CD14-positive monocyte (primary cell): ENCODE measurements at regions not wholly inside any gene's neighbourhood (a gene's known extent, or its start where the extent isn't known, plus 50 kb on each side); places are given as distances from the start of the nearest gene placed in this dataset.

Experiments used
- DNase-seq, 3 donors: peaks; one replicate each; pipeline ENCODE4 v3.0.0-alpha.2; 2011 to 2022
- H2AFZ ChIP-seq: 2 replicates; pipeline ENCODE4 v1.6.0; 2012; ENCODE audit warnings: mild to moderate bottlenecking, low read depth, low read length, inconsistent platforms; ENCODE audit not compliant: insufficient read depth, poor library complexity, severe bottlenecking
- H3K27ac ChIP-seq, 2 donors: 1 replicate in 1 of 2; 2 replicates in 1 of 2; pipeline ENCODE4 v1.5.1; 2012 to 2013; ENCODE audit warnings: low read length in 2 of 2, control low read depth in 1 of 2, inconsistent platforms in 1 of 2, low read depth in 1 of 2, mild to moderate bottlenecking in 1 of 2
- H3K27me3 ChIP-seq, 2 donors: one replicate each; pipeline versions ENCODE4 v1.6.0 to v1.6.1; 2011 to 2013; ENCODE audit warnings: low read length in 2 of 2; ENCODE audit not compliant: control insufficient read depth in 2 of 2, insufficient read depth in 2 of 2
- H3K36me3 ChIP-seq, 2 donors: replicated peaks in 1 of 2; 1 replicate in 1 of 2; 2 replicates in 1 of 2; pipeline versions ENCODE4 v1.5.1 to v1.6.1; 2012 to 2013; ENCODE audit warnings: low read length in 2 of 2, control low read depth in 1 of 2, inconsistent platforms in 1 of 2, mild to moderate bottlenecking in 1 of 2; ENCODE audit not compliant: insufficient read depth in 2 of 2, control insufficient read depth in 1 of 2
- H3K4me1 ChIP-seq, 2 donors: 1 replicate in 1 of 2; 2 replicates in 1 of 2; pipeline versions ENCODE4 v1.5.1 to v1.6.1; 2012 to 2013; ENCODE audit warnings: low read length in 2 of 2, control low read depth in 1 of 2, inconsistent platforms in 1 of 2, mild to moderate bottlenecking in 1 of 2, moderate library complexity in 1 of 2; ENCODE audit not compliant: insufficient read depth in 2 of 2, control insufficient read depth in 1 of 2
- H3K4me2 ChIP-seq: replicated peaks from 2 replicates; pipeline ENCODE3; 2012; ENCODE audit warnings: low read length, moderate library complexity, mild to moderate bottlenecking; ENCODE audit not compliant: poor library complexity, severe bottlenecking; ENCODE audit errors: extremely low read depth
- H3K4me3 ChIP-seq, 3 experiments: fragments of 200-600 bp in 1 of 3; sonication (generic) in 1 of 3; replicated peaks in 1 of 3; 1 replicate in 2 of 3; 2 replicates in 1 of 3; pipeline ENCODE4 v1.5.1; 2011 to 2013; ENCODE audit warnings: low read length in 3 of 3, mild to moderate bottlenecking in 3 of 3, control low read depth in 2 of 3, low read depth in 2 of 3, inconsistent platforms in 1 of 3, moderate library complexity in 1 of 3
- H3K79me2 ChIP-seq: 2 replicates; pipeline ENCODE4 v1.6.0; 2012; ENCODE audit warnings: mild to moderate bottlenecking, control low read depth, inconsistent platforms, low read length, moderate library complexity; ENCODE audit not compliant: insufficient read depth
- H3K9ac ChIP-seq: 2 replicates; pipeline ENCODE4 v1.6.0; 2017; ENCODE audit warnings: low read length, mild to moderate bottlenecking; ENCODE audit not compliant: insufficient read depth, poor library complexity, severe bottlenecking
- H3K9me3 ChIP-seq, 2 donors: replicated peaks in 1 of 2; 1 replicate in 1 of 2; 2 replicates in 1 of 2; pipeline versions ENCODE4 v1.5.1 to v1.6.1; 2012 to 2013; ENCODE audit warnings: low read length in 2 of 2, control low read depth in 1 of 2; ENCODE audit not compliant: control insufficient read depth in 1 of 2, insufficient read depth in 1 of 2
- H4K20me1 ChIP-seq: 2 replicates; pipeline ENCODE4 v1.6.0; 2012; ENCODE audit warnings: mild to moderate bottlenecking, low read length, control low read depth, moderate library complexity; ENCODE audit not compliant: insufficient read depth
- H3K27ac Mint-ChIP-seq, 7 donors: one replicate each; pipeline ENCODE4 v1.8.0; 2020; ENCODE audit warnings: mild to moderate bottlenecking in 7 of 7, mixed read lengths in 7 of 7, moderate library complexity in 6 of 7, inconsistent platforms in 2 of 7
- H3K27me3 Mint-ChIP-seq, 3 donors: one replicate each; pipeline ENCODE4 v1.8.0; 2021 to 2022; ENCODE audit warnings: low read depth in 3 of 3, mild to moderate bottlenecking in 3 of 3, mixed read lengths in 3 of 3, moderate library complexity in 3 of 3, inconsistent platforms in 1 of 3
- H3K36me3 Mint-ChIP-seq, 2 donors: one replicate each; pipeline ENCODE4 v1.8.0; 2020; ENCODE audit warnings: mixed read lengths in 2 of 2, inconsistent platforms in 1 of 2, mild to moderate bottlenecking in 1 of 2
- H3K4me1 Mint-ChIP-seq: one replicate; pipeline ENCODE4 v1.8.0; 2020; ENCODE audit warnings: mild to moderate bottlenecking, mixed read lengths
- H3K4me3 Mint-ChIP-seq, 2 donors: one replicate each; pipeline ENCODE4 v1.8.0; 2020; ENCODE audit warnings: mild to moderate bottlenecking in 2 of 2, mixed read lengths in 2 of 2, moderate library complexity in 1 of 2
- H3K9me3 Mint-ChIP-seq, 7 donors: one replicate each; pipeline ENCODE4 v1.8.0; 2020 to 2022; ENCODE audit warnings: mixed read lengths in 7 of 7, mild to moderate bottlenecking in 6 of 7, moderate library complexity in 6 of 7, inconsistent platforms in 2 of 7
- WGBS: methylation state at CpG from one replicate; pipeline ENCODE4 v1.1.5; 2013; ENCODE audit warnings: missing lambda C conversion rate; ENCODE audit not compliant: insufficient coverage; 5-methylcytosine and 5-hydroxymethylcytosine counted together
- intact Hi-C, 2 donors: fragments of 100-400 bp; cut with micrococcal nuclease; formaldehyde crosslinking; loops; one replicate each; pipeline versions ENCODE4 v1.15.0 to v1.15.1; 2023
- TF ChIP-seq, protein P1 (sequence below): fragments of 200-600 bp; IDR thresholded peaks from one replicate; pipeline ENCODE4 v1.8.0; 2022; ENCODE audit warnings: antibody characterized with exemption, mild to moderate bottlenecking

DNA sequence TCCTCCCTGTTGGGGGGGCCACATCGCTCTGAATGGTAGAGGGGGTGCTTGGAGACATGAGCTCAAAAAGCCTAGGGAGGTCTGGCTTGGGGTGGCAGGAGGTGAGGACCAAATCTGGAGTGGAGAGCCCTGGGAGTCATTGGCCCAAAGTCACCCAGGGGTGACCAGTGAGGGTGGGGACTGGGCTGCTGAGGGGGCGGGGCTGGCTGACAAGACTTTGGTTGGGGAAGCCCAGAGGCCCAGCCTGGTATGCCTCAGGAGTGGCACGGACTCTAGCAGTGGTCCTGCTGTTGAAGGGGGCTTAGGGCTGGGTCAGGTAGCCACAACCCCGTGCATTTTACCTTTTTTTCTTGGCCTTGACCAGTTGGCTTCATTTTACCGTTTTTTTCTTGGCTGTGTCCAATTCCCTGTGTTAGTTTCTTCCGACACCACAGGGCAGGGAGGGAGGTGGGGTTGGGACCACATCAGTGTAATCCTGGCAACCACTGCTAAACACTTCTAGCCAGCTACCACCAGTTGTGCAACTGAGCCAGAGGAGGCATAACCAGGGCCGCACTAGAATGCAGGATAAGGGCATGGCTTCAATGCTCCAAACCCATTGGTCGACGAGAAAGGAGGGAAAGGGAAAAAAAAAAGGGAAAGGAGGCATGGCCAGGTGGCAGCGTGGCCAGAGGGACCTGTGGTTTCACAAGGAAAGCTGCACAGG, 105.3 kb upstream of the C2CD4B start:
- no peak overlapping the region for H3K27ac Mint-ChIP-seq
- no peaks in the 10 kb centered on the region for H3K36me3 ChIP-seq
- DNase-seq: no peak
- no peak overlapping the region for H3K4me3 ChIP-seq
- WGBS: 92% methylated on average over 3 of the region's 10 CpGs
- intact Hi-C loops: no loop called here
- peaks cover 52 to 58% of the 10 kb centered on the region in 2 donors for H3K9me3 ChIP-seq
- no peak overlapping the region for H3K4me2 ChIP-seq
- H3K4me3 Mint-ChIP-seq: no peak overlapping the region
- no peaks in the 10 kb centered on the region for H3K4me1 Mint-ChIP-seq
- TF ChIP-seq, protein P1, sequence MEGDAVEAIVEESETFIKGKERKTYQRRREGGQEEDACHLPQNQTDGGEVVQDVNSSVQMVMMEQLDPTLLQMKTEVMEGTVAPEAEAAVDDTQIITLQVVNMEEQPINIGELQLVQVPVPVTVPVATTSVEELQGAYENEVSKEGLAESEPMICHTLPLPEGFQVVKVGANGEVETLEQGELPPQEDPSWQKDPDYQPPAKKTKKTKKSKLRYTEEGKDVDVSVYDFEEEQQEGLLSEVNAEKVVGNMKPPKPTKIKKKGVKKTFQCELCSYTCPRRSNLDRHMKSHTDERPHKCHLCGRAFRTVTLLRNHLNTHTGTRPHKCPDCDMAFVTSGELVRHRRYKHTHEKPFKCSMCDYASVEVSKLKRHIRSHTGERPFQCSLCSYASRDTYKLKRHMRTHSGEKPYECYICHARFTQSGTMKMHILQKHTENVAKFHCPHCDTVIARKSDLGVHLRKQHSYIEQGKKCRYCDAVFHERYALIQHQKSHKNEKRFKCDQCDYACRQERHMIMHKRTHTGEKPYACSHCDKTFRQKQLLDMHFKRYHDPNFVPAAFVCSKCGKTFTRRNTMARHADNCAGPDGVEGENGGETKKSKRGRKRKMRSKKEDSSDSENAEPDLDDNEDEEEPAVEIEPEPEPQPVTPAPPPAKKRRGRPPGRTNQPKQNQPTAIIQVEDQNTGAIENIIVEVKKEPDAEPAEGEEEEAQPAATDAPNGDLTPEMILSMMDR: no peak
- peaks cover 1 to 4% (median 4%) of the 10 kb centered on the region in 3 donors for H3K27me3 Mint-ChIP-seq
- no peak overlapping the region for H2AFZ ChIP-seq
- no peak overlapping the region for H3K9ac ChIP-seq
- peaks cover 39 to 62% (median 58%) of the 10 kb centered on the region in 7 donors for H3K9me3 Mint-ChIP-seq
- H3K4me1 ChIP-seq: no peaks in the 10 kb centered on the region
- no peaks in the 10 kb centered on the region for H4K20me1 ChIP-seq
- no peak overlapping the region for H3K27ac ChIP-seq
- H3K27me3 ChIP-seq: no peaks in the 10 kb centered on the region
- no peaks in the 10 kb centered on the region for H3K36me3 Mint-ChIP-seq
- no peaks in the 10 kb centered on the region for H3K79me2 ChIP-seq

DNA sequence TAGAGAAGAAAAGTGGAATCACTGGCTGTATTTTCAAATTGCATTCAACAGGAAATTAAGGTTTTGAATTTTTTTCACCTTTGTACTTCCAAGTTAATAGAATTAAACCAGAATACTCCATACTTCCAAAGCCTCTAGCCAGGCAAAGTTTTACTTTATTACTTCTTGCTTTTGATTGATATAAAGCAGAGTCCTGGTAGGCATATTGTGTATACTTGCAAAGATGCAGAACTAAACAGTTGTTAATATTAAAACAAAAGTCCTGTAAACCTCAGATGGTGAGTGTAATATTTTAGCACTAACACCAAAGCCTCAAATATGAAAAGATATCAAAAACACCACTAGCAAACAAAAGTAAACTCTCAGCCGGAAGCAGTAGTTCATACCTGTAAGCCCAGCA, 107.2 kb upstream of the C2CD4B start:
- Mint-ChIP-seq H3K4me3 (no peak overlapping the region), H3K27ac (no peak overlapping the region), H3K36me3 (no peaks in the 10 kb centered on the region), H3K4me1 (no peaks in the 10 kb centered on the region), H3K27me3 (peaks cover 0 to 4% (median 3%) of the 10 kb centered on the region in 3 donors), H3K9me3 (peaks cover 35 to 49% (median 44%) of the 10 kb centered on the region in 7 donors)
- H3K79me2 ChIP-seq: no peaks in the 10 kb centered on the region
- H3K9ac ChIP-seq: no peak overlapping the region
- H3K4me2 ChIP-seq: no peak overlapping the region
- H3K27me3 ChIP-seq: no peaks in the 10 kb centered on the region
- TF ChIP-seq, protein P1: no peak
- H2AFZ ChIP-seq: no peak overlapping the region
- no peaks in the 10 kb centered on the region for H3K36me3 ChIP-seq
- H4K20me1 ChIP-seq: no peaks in the 10 kb centered on the region
- WGBS: no CpG with 5 or more reads among the region's 1 CpG
- H3K27ac ChIP-seq: no peak overlapping the region
- no peak overlapping the region for H3K4me3 ChIP-seq
- no peaks in the 10 kb centered on the region for H3K4me1 ChIP-seq
- intact Hi-C loops: no loop called here
- H3K9me3 ChIP-seq: peaks cover 42 to 44% of the 10 kb centered on the region in 2 donors
- no peak for DNase-seq
